HCT116 (cell line): ENCODE measurements at regions not wholly inside any gene's neighbourhood (a gene's known extent, or its start where the extent isn't known, plus 50 kb on each side); places are given as distances from the start of the nearest gene placed in this dataset.

Source experiments
- ATAC-seq: fragments of 200-7000 bp; cut with Tn5 transposase; 2 replicates; pipeline ENCODE4 v1.9.1; 2020; ENCODE audit warnings: mild to moderate bottlenecking, moderate library complexity
- BruUV-seq: library from RNA; stranded (reverse); fragments of 400-500 nt; replicated peaks from 2 replicates; lab custom pipeline; 2021; lab: Mats Ljungman, UMichigan
- CTCF ChIA-PET: fragments of 300-600 bp; sonication (Branson Sonifier 250); formaldehyde crosslinking; loops from one replicate; lab custom pipeline; 2021; ENCODE audit warnings: antibody characterized with exemption; lab: Charles Lee
- POLR2A ChIA-PET: fragments of 300-600, 350-600 bp; sonication (Branson Sonifier 250); formaldehyde crosslinking; loops from one replicate; lab custom pipeline; 2021; ENCODE audit warnings: antibody characterized with exemption; lab: Charles Lee
- RAD21 ChIA-PET, 2 experiments: fragments of 300-600 bp; sonication (Branson Sonifier 250); formaldehyde crosslinking; loops; one replicate each; lab custom pipeline; 2023; ENCODE audit warnings: low total read pairs in 2 of 2; ENCODE audit not compliant: uncharacterized antibody in 2 of 2, unreplicated experiment in 2 of 2, low non-redundant PET in 1 of 2; lab: Charles Lee
- DNase-seq: peaks from one replicate; pipeline ENCODE4 v3.0.0-alpha.2; 2010; ENCODE audit warnings: low read depth, low spot score
- H2AFZ ChIP-seq: fragments of 200-600 bp; shearing (Covaris generic), sonication (generic); 2 replicates; pipeline ENCODE4 v1.6.1; 2017; ENCODE audit warnings: low read depth, mixed run types, mixed read lengths, antibody characterized with exemption, low read length; ENCODE audit not compliant: poor library complexity, severe bottlenecking
- H3K27ac ChIP-seq: 2 replicates; pipeline ENCODE4 v1.5.1; 2012; ENCODE audit warnings: low read depth, low read length
- H3K27me3 ChIP-seq: fragments of 200-600 bp; sonication (generic); 2 replicates; pipeline ENCODE4 v1.6.1; 2016; ENCODE audit warnings: mixed run types, low read length, mixed read lengths; ENCODE audit not compliant: insufficient read depth
- H3K36me3 ChIP-seq, 2 experiments: fragments of 200-500 bp in 1 of 2; fragments of 200-600 bp in 1 of 2; sonication (Bioruptor generic) in 1 of 2; sonication (generic) in 1 of 2; 2 replicates each; pipeline versions ENCODE4 v1.5.1 to v1.6.1; 2014 to 2016; ENCODE audit warnings: low read length in 2 of 2, inconsistent platforms in 1 of 2, mixed read lengths in 1 of 2, mixed run types in 1 of 2; ENCODE audit not compliant: insufficient read depth in 2 of 2, control insufficient read depth in 1 of 2
- H3K4me1 ChIP-seq, 2 experiments: fragments of 200-600 bp in 1 of 2; sonication (generic) in 1 of 2; 2 replicates each; pipeline versions ENCODE4 v1.5.1 to v1.6.1; 2012 to 2017; ENCODE audit warnings: low read length in 2 of 2, inconsistent platforms in 1 of 2, mild to moderate bottlenecking in 1 of 2, mixed read lengths in 1 of 2, mixed run types in 1 of 2, moderate library complexity in 1 of 2; ENCODE audit not compliant: insufficient read depth in 2 of 2, control insufficient read depth in 1 of 2
- H3K4me2 ChIP-seq: fragments of 200-600 bp; sonication (generic); 2 replicates; pipeline ENCODE4 v1.6.1; 2017; ENCODE audit warnings: mixed run types, low read length, mixed read lengths
- H3K4me3 ChIP-seq, 2 experiments: fragments of 200-600 bp in 1 of 2; sonication (generic) in 1 of 2; replicated peaks in 1 of 2; 2 replicates each; pipeline ENCODE4 v1.5.1; 2011 to 2016; ENCODE audit warnings: low read length in 2 of 2, control low read depth in 1 of 2, low read depth in 1 of 2, mild to moderate bottlenecking in 1 of 2, mixed read lengths in 1 of 2, mixed run types in 1 of 2
- H3K79me2 ChIP-seq: fragments of 200-600 bp; sonication (generic); 2 replicates; pipeline ENCODE4 v1.6.1; 2017; ENCODE audit warnings: mild to moderate bottlenecking, mixed run types, low read length, moderate library complexity, mixed read lengths; ENCODE audit not compliant: insufficient read depth
- H3K9ac ChIP-seq: fragments of 200-600 bp; sonication (generic); 2 replicates; pipeline ENCODE4 v1.6.1; 2016; ENCODE audit warnings: low read length, mixed read lengths
- H3K9me2 ChIP-seq: fragments of 200-600 bp; sonication (generic), shearing (Covaris generic); 2 replicates; pipeline ENCODE4 v1.6.1; 2017; ENCODE audit warnings: mixed run types, mild to moderate bottlenecking, moderate library complexity; ENCODE audit not compliant: insufficient read depth
- H3K9me3 ChIP-seq, 2 experiments: fragments of 200-500 bp in 1 of 2; fragments of 200-600 bp in 1 of 2; sonication (Bioruptor generic) in 1 of 2; sonication (generic) in 1 of 2; 2 replicates each; pipeline ENCODE4 v1.6.1; 2014 to 2017; ENCODE audit warnings: low read length in 2 of 2, mixed read lengths in 2 of 2, inconsistent platforms in 1 of 2, low read depth in 1 of 2, mild to moderate bottlenecking in 1 of 2, mixed run types in 1 of 2, moderate library complexity in 1 of 2; ENCODE audit not compliant: control insufficient read depth in 1 of 2, insufficient read depth in 1 of 2
- H4K20me1 ChIP-seq: fragments of 200-600 bp; sonication (generic), shearing (Covaris generic); 2 replicates; pipeline ENCODE4 v1.6.1; 2017; ENCODE audit warnings: mixed run types, mild to moderate bottlenecking, moderate library complexity; ENCODE audit not compliant: insufficient read depth
- ATF3 ChIP-seq: IDR thresholded peaks from 2 replicates; pipeline ENCODE4 v1.6.1; 2012
- CBX3 ChIP-seq: IDR thresholded peaks from 2 replicates; pipeline ENCODE4 v1.6.1; 2012; ENCODE audit warnings: low read depth
- CEBPB ChIP-seq: IDR thresholded peaks from 2 replicates; pipeline ENCODE4 v1.6.1; 2012; ENCODE audit warnings: low read depth
- CTCF ChIP-seq, 3 experiments: fragments of 200-600 bp in 1 of 3; sonication (generic) in 1 of 3; IDR thresholded peaks in 2 of 3; conservative IDR thresholded peaks in 1 of 3; 2 replicates each; pipeline ENCODE4 v1.5.1; 2012 to 2017; ENCODE audit warnings: low read depth in 2 of 3, low read length in 2 of 3, antibody characterized with exemption in 1 of 3, borderline replicate concordance in 1 of 3, control low read depth in 1 of 3, mild to moderate bottlenecking in 1 of 3, mixed read lengths in 1 of 3, mixed run types in 1 of 3, moderate library complexity in 1 of 3; ENCODE audit not compliant: insufficient read depth in 1 of 3
- EGR1 ChIP-seq: IDR thresholded peaks from 2 replicates; pipeline ENCODE4 v1.6.1; 2012; ENCODE audit warnings: low read depth
- EZH2phosphoT487 ChIP-seq: fragments of 200-600 bp; IDR thresholded peaks from 2 replicates; pipeline ENCODE4 v1.6.1; 2018; ENCODE audit warnings: antibody characterized with exemption, borderline replicate concordance
- FOSL1 ChIP-seq: IDR thresholded peaks from 2 replicates; pipeline ENCODE4 v1.6.1; 2012; ENCODE audit warnings: low read depth
- JUND ChIP-seq: IDR thresholded peaks from 2 replicates; pipeline ENCODE4 v1.6.1; 2012
- POLR2A ChIP-seq: IDR thresholded peaks from 2 replicates; pipeline ENCODE4 v1.7.0; 2011; ENCODE audit warnings: borderline replicate concordance; ENCODE audit not compliant: insufficient read depth, insufficient read length; ENCODE audit errors: extremely low read depth
- RAD21 ChIP-seq: IDR thresholded peaks from 2 replicates; pipeline ENCODE4 v1.6.1; 2012; ENCODE audit warnings: low read depth, mild to moderate bottlenecking
- SP1 ChIP-seq: IDR thresholded peaks from 2 replicates; pipeline ENCODE4 v1.6.1; 2012; ENCODE audit warnings: low read depth
- SRF ChIP-seq: IDR thresholded peaks from 2 replicates; pipeline ENCODE4 v1.6.1; 2012; ENCODE audit warnings: low read depth
- TCF7L2 ChIP-seq: IDR thresholded peaks from 2 replicates; pipeline ENCODE4 v1.7.0; 2011; ENCODE audit warnings: borderline replicate concordance, inconsistent platforms; ENCODE audit not compliant: insufficient read depth, insufficient read length; ENCODE audit errors: extremely low read depth
- YY1 ChIP-seq: IDR thresholded peaks from 2 replicates; pipeline ENCODE4 v1.6.1; 2011; ENCODE audit warnings: low read length, low read depth, moderate library complexity, mild to moderate bottlenecking; ENCODE audit not compliant: insufficient replicate concordance; ENCODE audit errors: extremely low read depth
- ZBTB33 ChIP-seq: IDR thresholded peaks from 2 replicates; pipeline ENCODE4 v1.6.1; 2011; ENCODE audit warnings: mild to moderate bottlenecking, low read length, moderate library complexity; ENCODE audit not compliant: insufficient replicate concordance; ENCODE audit errors: extremely low read depth
- ZFX ChIP-seq: fragments of 450-650 bp; IDR thresholded peaks from 2 replicates; pipeline ENCODE4 v1.6.1; 2017
- ZNF274 ChIP-seq: fragments of 200-500 bp; sonication (Bioruptor generic); IDR thresholded peaks from 2 replicates; pipeline ENCODE4 v1.6.1; 2014; ENCODE audit warnings: mild to moderate bottlenecking, low read depth, low read length, inconsistent platforms
- intact Hi-C: fragments of 100-400 bp; cut with micrococcal nuclease; formaldehyde crosslinking; loops from 2 replicates; pipeline ENCODE4 v1.10.0; 2022

- no peak for ATAC-seq
- intact Hi-C loops = no loop called here
- no TSS peak for BruUV-seq
- H3K27ac ChIP-seq = no peak overlapping the region
- no peak overlapping the region for H2AFZ ChIP-seq
- H3K27me3 ChIP-seq = no peaks in the 10 kb centered on the region
- H3K4me1 ChIP-seq = no peaks in the 10 kb centered on the region
- no peak for TF ChIP-seq FOSL1
- no peak for TF ChIP-seq TCF7L2
- TF ChIP-seq SP1 = no peak
- no peak for TF ChIP-seq JUND
- TF ChIP-seq EZH2phosphoT487 = no peak
- no peak for TF ChIP-seq CEBPB
- TF ChIP-seq YY1 = no peak
- TF ChIP-seq ATF3 = no peak
- no peak for TF ChIP-seq EGR1
- TF ChIP-seq ZNF274 = no peak
- no peak for TF ChIP-seq SRF
- TF ChIP-seq, all 23 proteins: peak for 0
- Histone ChIP-seq H3K79me2 (no peaks in the 10 kb centered on the region), H3K9ac (no peak overlapping the region), H3K9me3 (no peaks in the 10 kb centered on the region), H3K4me2 (no peak overlapping the region), H3K4me3 (no peak overlapping the region), H3K36me3 (no peaks in the 10 kb centered on the region), H4K20me1 (no peaks in the 10 kb centered on the region), H3K9me2 (no peaks in the 10 kb centered on the region)
- POLR2A ChIA-PET = no interaction called here
- RAD21 ChIA-PET = no interaction called here
- CTCF ChIA-PET = no interaction called here
- DNase-seq = no peak
Observed at GRCh38 chr13:29975283-29975682, 124.9 kb upstream of the UBL3 start.

- Histone ChIP-seq H3K4me3 (no peak overlapping the region), H3K4me2 (no peak overlapping the region), H3K4me1 (no peaks in the 10 kb centered on the region), H3K27me3 (no peaks in the 10 kb centered on the region), H2AFZ (no peak overlapping the region), H3K36me3 (no peaks in the 10 kb centered on the region), H3K79me2 (no peaks in the 10 kb centered on the region), H4K20me1 (no peaks in the 10 kb centered on the region), H3K9me3 (peaks cover 0 to 10% of the 10 kb centered on the region in 2 experiments; a peak in 1 of 4 replicates), H3K9ac (no peak overlapping the region), H3K27ac (no peak overlapping the region), H3K9me2 (no peaks in the 10 kb centered on the region)
- no peak for ATAC-seq
- RAD21 ChIA-PET = no interaction called here
- CTCF ChIA-PET = no interaction called here
- intact Hi-C loops = no loop called here
- no TSS peak for BruUV-seq
- DNase-seq = no peak
- POLR2A ChIA-PET = no interaction called here
- TF ChIP-seq CBX3 = no peak
- no peak for TF ChIP-seq EZH2phosphoT487
- no peak for TF ChIP-seq EGR1
- TF ChIP-seq JUND = no peak
- TF ChIP-seq ZFX = no peak
- no peak for TF ChIP-seq CTCF (IDR thresholded peaks at IDR 0.05 in 2 of 3, conservative IDR thresholded peaks at IDR 0.05 in 1 of 3; ENCODE audit: borderline replicate concordance in 1 of 3, insufficient read depth in 1 of 3, low read depth in 2 of 3, low read length in 2 of 3)
- no peak for TF ChIP-seq POLR2A
- no peak for TF ChIP-seq ZNF274
- no peak for TF ChIP-seq ZBTB33
- no peak for TF ChIP-seq SP1
- no peak for TF ChIP-seq RAD21
Observed at GRCh38 chr13:29969286-29969685, 118.9 kb upstream of the UBL3 start.
